Naive thymus-derived CD4-positive, alpha-beta T cell (primary cell): ENCODE measurements at regions not wholly inside any gene's neighbourhood (a gene's known extent, or its start where the extent isn't known, plus 50 kb on each side); places are given as distances from the start of the nearest gene placed in this dataset.

Source experiments
- ATAC-seq: fragments of 150-1000 bp; cut with Tn5 transposase; 2 replicates; pipeline ENCODE4 v1.10.0; 2021; ENCODE audit warnings: mild to moderate bottlenecking, moderate library complexity
- CTCF ChIA-PET: fragments of 350-600 bp; sonication (Branson Sonifier 250); formaldehyde crosslinking; loops from one replicate; lab custom pipeline; 2021; ENCODE audit warnings: antibody characterized with exemption; lab: Charles Lee
- POLR2A ChIA-PET: fragments of 350-600 bp; sonication (Branson Sonifier 250); formaldehyde crosslinking; loops from one replicate; lab custom pipeline; 2021; ENCODE audit warnings: antibody characterized with exemption, inconsistent platforms; lab: Charles Lee
- DNase-seq, 9 donors: peaks; one replicate each; pipeline versions ENCODE4 v3.0.0 to v3.0.0-alpha.2; 2020 to 2022; ENCODE audit warnings: mixed read lengths in 1 of 9
- H3K27ac ChIP-seq: one replicate; pipeline ENCODE4 v1.7.0; 2013; ENCODE audit warnings: mild to moderate bottlenecking, low read depth, low read length, moderate library complexity
- H3K27me3 ChIP-seq, 2 donors: one replicate each; pipeline ENCODE4 v1.7.0; 2013; ENCODE audit warnings: low read length in 2 of 2, mild to moderate bottlenecking in 2 of 2, moderate library complexity in 2 of 2; ENCODE audit not compliant: control insufficient read depth in 2 of 2, insufficient read depth in 2 of 2
- H3K36me3 ChIP-seq, 3 experiments: 1 replicate in 2 of 3; 2 replicates in 1 of 3; pipeline ENCODE4 v1.7.0; 2013; ENCODE audit warnings: low read length in 3 of 3, mild to moderate bottlenecking in 3 of 3, moderate library complexity in 1 of 3; ENCODE audit not compliant: insufficient read depth in 3 of 3, control insufficient read depth in 2 of 3
- H3K4me1 ChIP-seq, 2 donors: one replicate each; pipeline ENCODE4 v1.7.0; 2013; ENCODE audit warnings: low read length in 2 of 2, mild to moderate bottlenecking in 2 of 2, moderate library complexity in 1 of 2; ENCODE audit not compliant: control insufficient read depth in 2 of 2, insufficient read depth in 2 of 2
- H3K4me3 ChIP-seq: 2 replicates; pipeline ENCODE4 v1.7.0; 2013; ENCODE audit warnings: mild to moderate bottlenecking, low read length
- H3K9me3 ChIP-seq, 3 experiments: 1 replicate in 2 of 3; 2 replicates in 1 of 3; pipeline ENCODE4 v1.7.0; 2013; ENCODE audit warnings: low read length in 3 of 3; ENCODE audit not compliant: control insufficient read depth in 2 of 3
- H3K27ac Mint-ChIP-seq, 9 donors: one replicate each; pipeline ENCODE4 v1.8.0; 2020 to 2022; ENCODE audit warnings: mixed read lengths in 9 of 9, mild to moderate bottlenecking in 8 of 9, moderate library complexity in 5 of 9, inconsistent platforms in 2 of 9
- H3K27me3 Mint-ChIP-seq, 5 donors: one replicate each; pipeline ENCODE4 v1.8.0; 2021 to 2022; ENCODE audit warnings: mixed read lengths in 5 of 5, mild to moderate bottlenecking in 1 of 5
- H3K36me3 Mint-ChIP-seq, 5 donors: one replicate each; pipeline ENCODE4 v1.8.0; 2020 to 2022; ENCODE audit warnings: mixed read lengths in 5 of 5, mild to moderate bottlenecking in 3 of 5, inconsistent platforms in 1 of 5
- H3K4me1 Mint-ChIP-seq, 7 donors: one replicate each; pipeline ENCODE4 v1.8.0; 2020 to 2022; ENCODE audit warnings: mixed read lengths in 7 of 7, mild to moderate bottlenecking in 3 of 7, inconsistent platforms in 1 of 7
- H3K4me3 Mint-ChIP-seq, 10 donors: one replicate each; pipeline ENCODE4 v1.8.0; 2020 to 2022; ENCODE audit warnings: mild to moderate bottlenecking in 10 of 10, mixed read lengths in 10 of 10, moderate library complexity in 6 of 10, inconsistent platforms in 2 of 10
- H3K9me3 Mint-ChIP-seq, 11 donors: one replicate each; pipeline ENCODE4 v1.8.0; 2020 to 2022; ENCODE audit warnings: mixed read lengths in 11 of 11, mild to moderate bottlenecking in 4 of 11, inconsistent platforms in 1 of 11, moderate library complexity in 1 of 11
- intact Hi-C, 2 donors: fragments of 100-400 bp; cut with micrococcal nuclease; formaldehyde crosslinking; loops; one replicate each; pipeline ENCODE4 v1.15.1; 2023

GRCh38 chr6:141576751-141577150 lies 556.0 kb upstream of the GJE1 start:
- DNase-seq: no peak
- ChIA-PET CTCF (no interaction called here), POLR2A (no interaction called here)
- peaks cover 0 to 5% (median 0%) of the 10 kb centered on the region in 11 donors for H3K9me3 Mint-ChIP-seq
- peaks cover 0 to 5% (median 4%) of the 10 kb centered on the region in 5 donors for H3K27me3 Mint-ChIP-seq
- no peaks in the 10 kb centered on the region for H3K36me3 Mint-ChIP-seq
- ATAC-seq: no peak
- no peaks in the 10 kb centered on the region for H3K4me1 ChIP-seq
- no peaks in the 10 kb centered on the region for H3K36me3 ChIP-seq
- H3K27me3 ChIP-seq: no peaks in the 10 kb centered on the region
- no peak overlapping the region for H3K4me3 ChIP-seq
- intact Hi-C loops: no loop called here
- H3K9me3 ChIP-seq: no peaks in the 10 kb centered on the region
- no peak overlapping the region for H3K4me3 Mint-ChIP-seq
- H3K27ac Mint-ChIP-seq: no peak overlapping the region
- no peak overlapping the region for H3K27ac ChIP-seq
- no peaks in the 10 kb centered on the region for H3K4me1 Mint-ChIP-seq

- no peaks in the 10 kb centered on the region for H3K9me3 Mint-ChIP-seq
- no peaks in the 10 kb centered on the region for H3K36me3 Mint-ChIP-seq
- peak; percentile 30 to 78 (median 70) for DNase-seq
- intact Hi-C loops: loop anchor here (1.0 to 10.0 kb wide), 12 partner anchors 80 to 1682 kb away; no protein-coding TSS in a partner anchor
- H3K4me1 Mint-ChIP-seq: peaks cover 11 to 23% (median 12%) of the 10 kb centered on the region in 7 donors
- peak; percentile 94 for ATAC-seq
- Histone ChIP-seq H3K36me3 (no peaks in the 10 kb centered on the region), H3K4me1 (peaks cover 0 to 5% of the 10 kb centered on the region in 2 donors), H3K27ac (no peak overlapping the region), H3K27me3 (no peaks in the 10 kb centered on the region), H3K4me3 (peak overlapping the region; percentile 41), H3K9me3 (no peaks in the 10 kb centered on the region)
- peak overlapping the region; percentile 62 to 95 (median 86) for H3K4me3 Mint-ChIP-seq
- peak overlapping the region in 8 of 9 donors; percentile 31 to 91 (median 75) for H3K27ac Mint-ChIP-seq
- CTCF ChIA-PET: interaction anchor here (0.6 kb wide), 1 partner anchor 299 kb away, joined by 3 read pairs; no protein-coding TSS in a partner anchor
- POLR2A ChIA-PET: no interaction called here
- peaks cover 0 to 10% (median 0%) of the 10 kb centered on the region in 5 donors for H3K27me3 Mint-ChIP-seq
These were observed 569.6 kb upstream of the GJE1 start for GRCh38 chr6:141562851-141563763.

- Mint-ChIP-seq H3K27ac (peak overlapping the region in 7 of 9 donors; percentile 31 to 91 (median 77)), H3K36me3 (no peaks in the 10 kb centered on the region), H3K9me3 (no peaks in the 10 kb centered on the region), H3K27me3 (peaks cover 0 to 12% (median 0%) of the 10 kb centered on the region in 5 donors), H3K4me3 (peak overlapping the region; percentile 62 to 95 (median 86)), H3K4me1 (peaks cover 11 to 23% (median 12%) of the 10 kb centered on the region in 7 donors)
- Histone ChIP-seq H3K27me3 (no peaks in the 10 kb centered on the region), H3K4me1 (peaks cover 0 to 5% of the 10 kb centered on the region in 2 donors), H3K27ac (no peak overlapping the region), H3K4me3 (peak overlapping the region; percentile 41), H3K36me3 (no peaks in the 10 kb centered on the region), H3K9me3 (no peaks in the 10 kb centered on the region)
- ATAC-seq (peak; percentile 44), DNase-seq (peak in 1 of 9 donors; percentile 4)
- intact Hi-C loops: loop anchor here (1.0 to 10.0 kb wide), 12 partner anchors 79 to 1681 kb away; no protein-coding TSS in a partner anchor
- POLR2A ChIA-PET: no interaction called here
- CTCF ChIA-PET: interaction anchor here (0.6 to 1.2 kb wide), 2 partner anchors 181 to 298 kb away, joined by 3 read pairs; no protein-coding TSS in a partner anchor
These were observed 570.4 kb upstream of the GJE1 start for GRCh38 chr6:141562186-141562811.

GRCh38 chr6:141561154-141561553 lies 571.6 kb upstream of the GJE1 start:
- Histone ChIP-seq H3K27me3 (no peaks in the 10 kb centered on the region), H3K36me3 (no peaks in the 10 kb centered on the region), H3K9me3 (no peaks in the 10 kb centered on the region), H3K27ac (no peak overlapping the region), H3K4me1 (peaks cover 0 to 5% of the 10 kb centered on the region in 2 donors), H3K4me3 (no peak overlapping the region)
- no peaks in the 10 kb centered on the region for H3K9me3 Mint-ChIP-seq
- H3K36me3 Mint-ChIP-seq: no peaks in the 10 kb centered on the region
- ATAC-seq: no peak
- H3K4me1 Mint-ChIP-seq: peaks cover 11 to 23% (median 12%) of the 10 kb centered on the region in 7 donors
- peak overlapping the region in 2 of 9 donors; percentile 30 to 42 for H3K27ac Mint-ChIP-seq
- POLR2A ChIA-PET: no interaction called here
- intact Hi-C loops: loop anchor here (5.0 to 10.0 kb wide), 9 partner anchors 156 to 1116 kb away; no protein-coding TSS in a partner anchor
- CTCF ChIA-PET: interaction anchor here (1.2 kb wide), 1 partner anchor 180 kb away, joined by 3 read pairs; no protein-coding TSS in a partner anchor
- H3K27me3 Mint-ChIP-seq: peaks cover 0 to 13% (median 0%) of the 10 kb centered on the region in 5 donors
- DNase-seq: no peak
- peak overlapping the region in 1 of 10 donors; percentile 37 for H3K4me3 Mint-ChIP-seq

- ChIA-PET POLR2A (no interaction called here), CTCF (no interaction called here)
- Histone ChIP-seq H3K36me3 (no peaks in the 10 kb centered on the region), H3K27ac (no peak overlapping the region), H3K9me3 (no peaks in the 10 kb centered on the region), H3K27me3 (no peaks in the 10 kb centered on the region), H3K4me3 (no peak overlapping the region), H3K4me1 (no peaks in the 10 kb centered on the region)
- Mint-ChIP-seq H3K36me3 (peaks cover 0 to 5% (median 0%) of the 10 kb centered on the region in 5 donors), H3K9me3 (peaks cover 0 to 22% (median 10%) of the 10 kb centered on the region in 11 donors), H3K27me3 (peaks cover 0 to 10% (median 0%) of the 10 kb centered on the region in 5 donors), H3K4me3 (no peak overlapping the region), H3K27ac (no peak overlapping the region), H3K4me1 (peaks cover 0 to 5% (median 0%) of the 10 kb centered on the region in 7 donors)
- ATAC-seq: no peak
- intact Hi-C loops: no loop called here
- DNase-seq: no peak
These were observed 580.3 kb upstream of the GJE1 start for GRCh38 chr6:141552463-141552862.

- intact Hi-C loops: no loop called here
- Histone ChIP-seq H3K27me3 (no peaks in the 10 kb centered on the region), H3K27ac (no peak overlapping the region), H3K4me3 (no peak overlapping the region), H3K9me3 (no peaks in the 10 kb centered on the region), H3K36me3 (no peaks in the 10 kb centered on the region), H3K4me1 (no peaks in the 10 kb centered on the region)
- POLR2A ChIA-PET: no interaction called here
- Mint-ChIP-seq H3K36me3 (peaks cover 0 to 5% (median 0%) of the 10 kb centered on the region in 5 donors), H3K4me3 (no peak overlapping the region), H3K27ac (no peak overlapping the region), H3K9me3 (peaks cover 0 to 22% (median 10%) of the 10 kb centered on the region in 11 donors), H3K27me3 (peaks cover 0 to 15% (median 0%) of the 10 kb centered on the region in 5 donors), H3K4me1 (peaks cover 0 to 5% (median 0%) of the 10 kb centered on the region in 7 donors)
- DNase-seq (no peak), ATAC-seq (no peak)
- CTCF ChIA-PET: no interaction called here
These were observed 580.7 kb upstream of the GJE1 start for GRCh38 chr6:141552031-141552430.
